GM23338 (cell line): ENCODE measurements at regions not wholly inside any gene's neighbourhood (a gene's known extent, or its start where the extent isn't known, plus 50 kb on each side); places are given as distances from the start of the nearest gene placed in this dataset.

Experiments used
- ATAC-seq: fragments of 200-7000 bp; cut with Tn5 transposase; 3 replicates; pipeline ENCODE4 v1.9.1; 2020
- DNase-seq: peaks from one replicate; pipeline ENCODE4 v3.0.0-alpha.2; 2015; ENCODE audit warnings: low spot score
- H2AFZ ChIP-seq: fragments of 200-600 bp; sonication (generic); 2 replicates; pipeline ENCODE4 v1.8.0; 2016; ENCODE audit warnings: antibody characterized with exemption, mild to moderate bottlenecking, moderate library complexity
- H3F3A ChIP-seq: fragments of 200-600 bp; sonication (generic); replicated peaks from 2 replicates; pipeline ENCODE4 v1.8.0; 2017; ENCODE audit warnings: antibody characterized with exemption, mixed run types, low read depth
- H3K27ac ChIP-seq: fragments of 200-600 bp; sonication (generic); 2 replicates; pipeline ENCODE4 v1.6.1; 2016; ENCODE audit warnings: low read depth
- H3K27me3 ChIP-seq: fragments of 200-600 bp; sonication (generic); 2 replicates; pipeline ENCODE4 v1.8.0; 2016; ENCODE audit warnings: mild to moderate bottlenecking, mixed run types, moderate library complexity; ENCODE audit not compliant: insufficient read depth
- H3K36me3 ChIP-seq: fragments of 200-600 bp; sonication (generic); 2 replicates; pipeline ENCODE4 v1.8.0; 2016; ENCODE audit warnings: mild to moderate bottlenecking; ENCODE audit not compliant: insufficient read depth
- H3K4me1 ChIP-seq: fragments of 200-600 bp; sonication (generic); 2 replicates; pipeline ENCODE4 v1.8.0; 2016; ENCODE audit warnings: mild to moderate bottlenecking, moderate library complexity; ENCODE audit not compliant: insufficient read depth
- H3K4me2 ChIP-seq: fragments of 200-600 bp; sonication (generic); 2 replicates; pipeline ENCODE4 v1.7.1; 2017; ENCODE audit warnings: mixed run types
- H3K4me3 ChIP-seq: fragments of 200-600 bp; sonication (generic); 2 replicates; pipeline ENCODE4 v1.6.1; 2016; ENCODE audit warnings: mixed run types
- H3K79me2 ChIP-seq: fragments of 200-600 bp; sonication (generic); replicated peaks from 2 replicates; pipeline ENCODE4 v1.8.0; 2017; ENCODE audit warnings: mild to moderate bottlenecking; ENCODE audit not compliant: insufficient read depth
- H3K9me2 ChIP-seq: fragments of 200-600 bp; sonication (generic); 2 replicates; pipeline ENCODE4 v1.8.0; 2017; ENCODE audit not compliant: insufficient read depth
- H4K20me1 ChIP-seq: fragments of 200-600 bp; sonication (generic); replicated peaks from 2 replicates; pipeline ENCODE4 v1.8.0; 2017; ENCODE audit warnings: mild to moderate bottlenecking; ENCODE audit not compliant: insufficient read depth
- H3K27ac Mint-ChIP-seq: 2 replicates; pipeline ENCODE4 v1.8.0; 2020; ENCODE audit warnings: inconsistent platforms, mild to moderate bottlenecking, moderate library complexity, mixed read lengths
- H3K27me3 Mint-ChIP-seq: 3 replicates; pipeline ENCODE4 v1.8.0; 2022; ENCODE audit warnings: low read depth, mild to moderate bottlenecking, moderate library complexity, mixed read lengths, inconsistent platforms; ENCODE audit not compliant: insufficient read depth, poor library complexity
- H3K36me3 Mint-ChIP-seq: 3 replicates; pipeline ENCODE4 v1.8.0; 2021; ENCODE audit warnings: low read depth, mild to moderate bottlenecking, inconsistent platforms, moderate library complexity, mixed read lengths
- H3K4me1 Mint-ChIP-seq: 3 replicates; pipeline ENCODE4 v1.8.0; 2020; ENCODE audit warnings: mild to moderate bottlenecking, inconsistent platforms, mixed read lengths
- H3K4me3 Mint-ChIP-seq: 3 replicates; pipeline ENCODE4 v1.8.0; 2021; ENCODE audit warnings: moderate library complexity, mild to moderate bottlenecking, inconsistent platforms, mixed read lengths
- H3K9me3 Mint-ChIP-seq: 3 replicates; pipeline ENCODE4 v1.8.0; 2020; ENCODE audit warnings: moderate library complexity, mild to moderate bottlenecking, inconsistent platforms, mixed read lengths
- CREB1 ChIP-seq: fragments of 250-450 bp; sonication (Bioruptor Pico); IDR thresholded peaks from 2 replicates; pipeline ENCODE4 v1.5.0; 2020; ENCODE audit warnings: low read depth, mild to moderate bottlenecking, moderate library complexity
- CTCF ChIP-seq, 2 experiments: fragments of 200-600 bp in 1 of 2; sonication (generic) in 1 of 2; conservative IDR thresholded peaks; 2 replicates each; pipeline versions ENCODE4 v1.5.1 to v1.6.1; 2016 to 2017; ENCODE audit warnings: antibody characterized with exemption in 2 of 2, low read depth in 2 of 2, mild to moderate bottlenecking in 2 of 2, moderate library complexity in 1 of 2
- EZH2phosphoT487 ChIP-seq: fragments of 200-600 bp; sonication (generic); IDR thresholded peaks from one replicate; pipeline ENCODE4 v1.8.1; 2018; ENCODE audit warnings: antibody characterized with exemption; ENCODE audit not compliant: unreplicated experiment
- JUNB ChIP-seq: IDR thresholded peaks from one replicate; pipeline ENCODE4 v1.6.1; 2016; ENCODE audit warnings: antibody characterized with exemption; ENCODE audit not compliant: unreplicated experiment
- NANOG ChIP-seq: IDR thresholded peaks from 2 replicates; pipeline ENCODE4 v1.6.1; 2016; ENCODE audit warnings: antibody characterized with exemption, borderline replicate concordance
- REST ChIP-seq: IDR thresholded peaks from one replicate; pipeline ENCODE4 v1.6.1; 2018; ENCODE audit warnings: antibody characterized with exemption; ENCODE audit not compliant: unreplicated experiment
- ZNF114 ChIP-seq: fragments of 250-450 bp; sonication (Bioruptor Pico); IDR thresholded peaks from 2 replicates; pipeline ENCODE4 v1.5.0; 2020; ENCODE audit warnings: mild to moderate bottlenecking, moderate library complexity
- ZNF462 ChIP-seq: fragments of 250-450 bp; sonication (Bioruptor Pico); IDR thresholded peaks from 2 replicates; pipeline ENCODE4 v1.5.0; 2020; ENCODE audit warnings: mild to moderate bottlenecking, moderate library complexity
- TF ChIP-seq, protein P1 (sequence below): IDR thresholded peaks from 2 replicates; pipeline ENCODE4 v1.6.1; 2016; ENCODE audit warnings: antibody characterized with exemption

GRCh38 chr10:127618797-127619196 is 69.7 kb downstream of the NPS start:
- DNase-seq (no peak), ATAC-seq (no peak)
- Mint-ChIP-seq H3K4me1 (peaks cover 7% of the 10 kb centered on the region), H3K27me3 (peaks cover 2% of the 10 kb centered on the region), H3K36me3 (no peaks in the 10 kb centered on the region), H3K9me3 (no peaks in the 10 kb centered on the region), H3K4me3 (no peak overlapping the region), H3K27ac (no peak overlapping the region)
- no peaks in the 10 kb centered on the region for H3K79me2 ChIP-seq
- H2AFZ ChIP-seq, result no peak overlapping the region
- H3K9me2 ChIP-seq, result no peaks in the 10 kb centered on the region
- H3K27me3 ChIP-seq, result no peaks in the 10 kb centered on the region
- H3F3A ChIP-seq, result no peaks in the 10 kb centered on the region
- no peaks in the 10 kb centered on the region for H3K36me3 ChIP-seq
- no peak for TF ChIP-seq REST
- H3K27ac ChIP-seq, result no peak overlapping the region
- no peak overlapping the region for H3K4me2 ChIP-seq
- no peak overlapping the region for H3K4me3 ChIP-seq
- H4K20me1 ChIP-seq, result no peaks in the 10 kb centered on the region
- H3K4me1 ChIP-seq, result peaks cover 9% of the 10 kb centered on the region

DNA sequence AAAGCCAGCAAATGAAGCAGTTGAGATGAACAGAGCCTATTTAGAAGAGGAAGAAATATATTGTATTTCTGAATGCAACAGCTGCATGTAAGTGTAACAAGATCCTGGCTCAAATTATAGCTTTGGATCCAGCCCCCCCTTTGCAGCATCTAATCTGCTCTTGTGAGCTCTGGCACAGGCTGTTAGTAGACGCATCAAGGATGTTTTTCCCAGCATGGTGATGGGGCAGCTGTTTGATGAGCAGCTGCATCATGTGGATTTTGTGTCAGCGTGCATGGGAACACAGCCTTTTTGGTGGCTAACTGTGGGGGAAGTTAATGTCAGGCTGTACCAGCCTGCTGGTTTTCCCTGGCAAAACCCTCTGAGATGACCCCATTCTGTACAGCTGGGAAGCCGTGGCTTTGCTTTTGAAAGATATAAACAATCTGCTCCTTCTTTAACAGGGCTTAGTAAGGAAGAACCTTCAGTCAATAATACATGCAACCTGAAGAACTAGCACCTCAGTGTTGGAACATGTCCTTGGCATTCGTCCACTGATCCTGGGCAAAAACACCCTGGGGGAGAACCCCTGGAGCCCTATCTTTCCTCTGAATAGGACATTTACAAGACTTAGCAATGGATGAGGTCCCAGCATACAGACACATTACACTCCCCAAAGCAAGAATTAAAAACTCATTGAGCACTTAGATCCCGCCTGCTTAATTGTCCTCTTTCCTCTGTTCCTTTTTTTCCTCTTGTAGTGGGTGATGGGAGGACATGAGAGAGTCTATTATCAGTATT is 70.6 kb downstream of the NPS start:
- Histone ChIP-seq H3K9me2 (no peaks in the 10 kb centered on the region), H3F3A (no peaks in the 10 kb centered on the region), H3K4me3 (no peak overlapping the region), H3K4me2 (no peak overlapping the region), H4K20me1 (no peaks in the 10 kb centered on the region), H3K36me3 (no peaks in the 10 kb centered on the region), H3K27ac (no peak overlapping the region), H3K4me1 (peaks cover under 1% of the 10 kb centered on the region; the same call in 1 of the 2 replicates), H3K79me2 (no peaks in the 10 kb centered on the region), H3K27me3 (no peaks in the 10 kb centered on the region), H2AFZ (no peak overlapping the region)
- no peaks in the 10 kb centered on the region for H3K9me3 Mint-ChIP-seq
- H3K4me3 Mint-ChIP-seq, result no peak overlapping the region
- DNase-seq, result no peak
- H3K27me3 Mint-ChIP-seq, result no peaks in the 10 kb centered on the region
- H3K27ac Mint-ChIP-seq, result no peak overlapping the region
- no peaks in the 10 kb centered on the region for H3K4me1 Mint-ChIP-seq
- no peak for ATAC-seq
- no peaks in the 10 kb centered on the region for H3K36me3 Mint-ChIP-seq
- TF ChIP-seq ZNF462 (CRISPR knock-in tag), result no peak
- TF ChIP-seq CTCF (conservative IDR thresholded peaks at IDR 0.05; ENCODE audit: low read depth in 2 of 2), result no peak
- no peak for TF ChIP-seq ZNF114 (CRISPR knock-in tag)
- TF ChIP-seq, protein P1, sequence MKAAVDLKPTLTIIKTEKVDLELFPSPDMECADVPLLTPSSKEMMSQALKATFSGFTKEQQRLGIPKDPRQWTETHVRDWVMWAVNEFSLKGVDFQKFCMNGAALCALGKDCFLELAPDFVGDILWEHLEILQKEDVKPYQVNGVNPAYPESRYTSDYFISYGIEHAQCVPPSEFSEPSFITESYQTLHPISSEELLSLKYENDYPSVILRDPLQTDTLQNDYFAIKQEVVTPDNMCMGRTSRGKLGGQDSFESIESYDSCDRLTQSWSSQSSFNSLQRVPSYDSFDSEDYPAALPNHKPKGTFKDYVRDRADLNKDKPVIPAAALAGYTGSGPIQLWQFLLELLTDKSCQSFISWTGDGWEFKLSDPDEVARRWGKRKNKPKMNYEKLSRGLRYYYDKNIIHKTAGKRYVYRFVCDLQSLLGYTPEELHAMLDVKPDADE, result no peak
- TF ChIP-seq EZH2phosphoT487, result no peak
- TF ChIP-seq CREB1 (CRISPR knock-in tag), result no peak
- no peak for TF ChIP-seq JUNB
- no peak for TF ChIP-seq NANOG
